Jurkat, Clone E6-1 (cell line): ENCODE measurements at regions not wholly inside any gene's neighbourhood (a gene's known extent, or its start where the extent isn't known, plus 50 kb on each side); places are given as distances from the start of the nearest gene placed in this dataset.

Experiments
- DNase-seq: peaks from one replicate; pipeline ENCODE4 v3.0.0-alpha.2; 2011; ENCODE audit warnings: low read depth, low spot score
- H3K4me3 ChIP-seq: 2 replicates; pipeline ENCODE4 v1.5.1; 2011; ENCODE audit warnings: mild to moderate bottlenecking, low read length, control low read depth, moderate library complexity

DNA sequence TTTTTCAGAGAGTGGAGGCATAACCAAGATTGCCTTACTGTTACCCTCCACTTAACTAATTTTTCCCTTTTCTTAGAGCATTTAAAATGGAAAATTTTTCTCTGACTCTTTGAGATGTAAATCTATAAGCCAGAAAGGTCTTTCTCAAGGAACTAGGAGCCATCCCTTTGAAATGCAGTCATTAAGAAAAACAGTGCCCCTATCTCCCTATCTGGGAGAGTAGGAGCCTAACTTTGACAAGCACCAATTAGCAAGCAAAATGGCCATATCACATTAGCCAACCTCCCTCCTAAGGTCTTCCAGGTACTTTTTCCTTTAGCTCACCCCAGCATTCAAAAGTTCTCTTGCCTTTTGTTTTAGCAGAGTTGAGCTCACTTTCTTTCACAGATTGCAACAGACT, 570.5 kb downstream of the EPHA7 start:
- no peak overlapping the region for H3K4me3 ChIP-seq
- no peak for DNase-seq

DNA sequence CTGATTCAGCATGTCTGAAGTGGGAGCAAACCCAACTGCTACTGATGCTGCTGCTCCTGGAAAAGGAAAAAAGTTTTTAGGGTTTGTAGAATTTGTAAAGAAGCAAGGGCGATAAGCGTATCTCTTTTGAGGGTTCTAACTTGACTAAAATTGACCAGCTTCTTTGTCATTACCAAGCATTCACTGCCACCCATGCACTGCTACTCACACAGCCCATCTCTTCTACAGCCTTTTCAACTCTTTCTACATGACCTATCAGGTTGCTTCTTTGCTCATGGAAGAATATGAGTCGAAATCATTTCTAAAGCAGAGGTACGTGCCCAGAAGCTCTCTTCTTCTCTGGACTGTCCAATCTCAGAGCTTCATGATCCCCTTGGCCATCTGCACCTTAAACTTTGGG, 570.9 kb downstream of the EPHA7 start:
- H3K4me3 ChIP-seq = no peak overlapping the region
- DNase-seq = no peak

DNA sequence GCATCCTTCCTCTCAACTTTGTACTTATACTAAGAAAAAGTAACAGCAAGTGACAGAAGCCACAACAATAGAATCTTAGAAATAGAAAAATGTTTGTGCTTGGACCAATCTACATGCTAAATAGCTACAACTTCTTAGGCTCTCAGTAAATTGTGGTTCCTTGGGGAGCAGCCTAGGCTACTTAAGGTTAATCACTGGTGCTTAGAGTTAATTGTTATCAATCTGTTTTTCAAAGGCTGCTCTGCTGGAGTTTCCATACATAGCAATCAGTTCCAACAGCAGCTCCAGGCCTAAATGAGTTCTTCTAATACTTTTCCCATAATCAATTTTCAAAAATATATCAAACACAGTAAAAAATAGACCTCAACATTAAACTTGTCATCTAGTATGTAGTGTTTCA, 571.4 kb downstream of the EPHA7 start:
- no peak for DNase-seq
- H3K4me3 ChIP-seq = no peak overlapping the region

DNA sequence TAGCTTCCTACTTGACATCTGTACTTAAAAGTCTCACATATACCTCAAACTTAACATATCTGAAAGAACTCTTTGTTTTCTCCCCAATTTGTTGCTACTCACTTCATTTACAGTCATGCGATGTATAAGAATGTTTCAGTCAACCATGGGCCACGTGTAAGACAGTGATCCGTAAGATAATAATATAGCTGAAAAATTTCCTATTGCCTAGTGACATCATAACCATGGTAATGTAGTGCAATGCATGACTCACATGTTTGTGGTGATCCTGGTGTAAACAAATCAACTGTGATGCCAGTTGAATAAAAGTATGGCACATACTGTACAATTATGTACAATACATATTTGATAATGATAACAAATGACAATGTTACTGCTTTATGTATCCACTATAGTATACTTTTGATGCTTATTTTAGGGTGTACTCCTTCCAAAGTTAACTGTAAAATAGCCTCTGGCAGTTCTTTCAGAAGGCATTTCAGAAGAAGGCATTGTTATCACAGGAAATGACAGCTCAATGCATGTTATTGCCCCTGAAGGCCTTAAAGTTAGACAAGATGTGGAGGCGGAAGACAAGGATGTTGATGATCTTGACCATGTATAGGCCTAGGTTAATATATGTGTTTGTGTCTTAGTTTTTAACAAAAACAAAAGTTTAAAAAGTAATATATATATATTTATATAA, 579.0 kb downstream of the EPHA7 start:
- DNase-seq = no peak
- H3K4me3 ChIP-seq = no peak overlapping the region

DNA sequence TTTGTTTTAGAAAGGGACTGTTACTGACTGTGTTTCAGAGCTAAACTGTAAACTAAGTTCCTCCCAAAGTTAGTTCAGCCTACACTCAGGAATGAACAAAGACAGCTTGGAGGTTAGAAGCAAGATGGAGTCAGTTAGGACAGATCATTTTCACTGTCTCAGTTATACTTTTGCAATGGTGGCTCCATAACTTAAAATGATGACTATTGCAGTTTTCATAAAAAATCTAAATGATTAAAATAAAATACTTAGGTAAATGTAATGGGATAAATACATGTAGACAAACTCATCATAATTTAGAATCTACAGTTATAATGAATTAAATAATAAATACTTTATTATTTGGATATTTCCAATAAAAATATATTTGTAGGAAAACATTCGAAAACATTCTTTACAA, 590.6 kb downstream of the EPHA7 start:
- no peak for DNase-seq
- no peak overlapping the region for H3K4me3 ChIP-seq

DNA sequence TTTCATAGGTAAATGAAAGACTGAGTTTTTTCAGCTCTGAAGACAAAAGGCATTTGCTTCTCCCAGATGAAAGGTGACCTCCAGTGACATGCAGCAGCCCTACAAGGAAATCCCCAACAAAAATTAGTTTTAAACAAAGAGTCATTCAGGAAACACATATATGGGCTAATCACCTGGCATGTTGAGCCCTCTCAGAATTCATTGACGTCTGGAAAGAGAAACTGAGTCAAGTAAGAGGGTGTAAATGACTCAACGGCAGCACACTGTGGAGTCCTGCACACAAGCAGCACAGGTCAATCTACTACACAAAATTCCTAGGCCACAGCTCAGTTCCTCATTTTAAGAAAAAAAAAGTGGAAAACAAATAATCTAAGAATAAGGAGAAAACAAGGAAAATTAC, 592.3 kb downstream of the EPHA7 start:
- DNase-seq = no peak
- no peak overlapping the region for H3K4me3 ChIP-seq

DNA sequence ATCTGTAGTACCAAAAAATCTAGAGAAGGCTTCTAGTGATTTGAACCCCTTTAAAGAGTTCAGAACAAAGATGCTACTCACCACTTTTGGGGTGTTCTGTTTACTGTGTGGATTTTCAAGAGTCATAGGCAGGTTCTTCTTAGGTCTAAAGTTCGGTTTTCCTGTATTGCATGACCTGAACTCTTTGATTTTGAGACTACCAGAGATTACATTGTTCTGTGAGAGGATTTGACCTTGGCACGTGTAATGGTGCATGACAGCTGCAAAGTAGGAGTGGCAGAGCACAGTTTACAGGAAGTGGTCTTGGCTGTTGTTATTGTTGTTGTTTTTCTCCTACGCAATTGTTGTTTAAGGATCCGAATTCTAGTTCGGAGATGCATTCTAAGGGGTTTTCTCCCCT, 592.7 kb downstream of the EPHA7 start:
- DNase-seq = no peak
- H3K4me3 ChIP-seq = no peak overlapping the region

DNA sequence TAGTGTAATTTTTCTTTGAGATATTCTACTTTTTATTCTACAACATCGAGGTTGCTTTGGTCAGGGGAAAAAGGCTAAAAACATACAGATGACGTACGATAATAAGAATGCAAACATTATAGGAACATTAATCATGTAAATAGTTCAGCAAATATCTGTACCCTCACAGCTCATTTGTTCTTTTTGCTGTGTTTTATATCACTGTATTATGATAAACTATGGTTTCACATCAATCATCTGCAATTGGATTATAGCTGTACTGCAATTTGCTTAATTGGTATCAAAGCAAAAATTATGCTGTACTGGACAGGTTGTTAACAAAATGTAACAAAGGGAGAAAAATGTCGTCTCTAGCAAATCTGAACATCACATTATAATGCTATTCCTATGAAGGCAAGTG, 597.1 kb downstream of the EPHA7 start:
- DNase-seq = no peak
- no peak overlapping the region for H3K4me3 ChIP-seq

DNA sequence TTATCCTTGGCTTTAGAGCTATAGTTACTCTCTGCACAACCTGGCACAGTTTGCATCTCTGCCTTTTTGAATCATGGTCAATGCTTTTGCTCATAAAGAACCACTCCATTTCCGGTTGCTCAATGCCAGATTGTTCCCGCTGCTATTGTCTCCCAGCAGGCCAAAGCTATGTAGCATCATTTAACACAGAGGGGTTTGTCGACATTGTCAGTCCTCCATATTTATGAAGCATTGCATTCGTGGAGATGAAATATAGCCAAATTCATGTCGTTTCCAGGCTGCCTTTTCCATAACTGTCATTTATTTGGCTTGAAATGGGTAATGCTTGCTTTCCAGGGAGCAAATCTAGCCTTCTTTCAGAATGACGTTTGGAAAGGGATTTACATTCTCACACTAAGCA, 598.8 kb downstream of the EPHA7 start:
- DNase-seq = no peak
- no peak overlapping the region for H3K4me3 ChIP-seq

DNA sequence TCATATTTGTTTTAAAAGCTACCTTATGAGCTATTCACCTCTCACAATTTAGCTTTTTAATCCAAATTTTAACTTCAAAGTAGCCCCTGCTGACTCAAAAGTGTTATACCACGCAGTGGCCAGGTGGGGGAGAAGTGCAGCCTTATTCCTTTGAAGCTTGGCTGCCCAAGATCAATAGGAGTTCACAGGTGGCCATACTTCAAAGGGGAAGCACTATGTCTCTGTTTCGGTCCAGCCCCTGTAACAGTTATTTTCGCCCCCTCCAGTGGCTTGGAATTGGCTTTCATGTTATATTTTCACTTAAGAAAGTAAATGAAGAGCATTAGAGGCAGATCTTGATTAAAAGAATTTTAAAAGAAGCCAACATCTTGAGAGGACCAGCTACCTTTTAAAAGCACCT, 608.4 kb downstream of the EPHA7 start:
- H3K4me3 ChIP-seq = no peak overlapping the region
- DNase-seq = peak; percentile 55

DNA sequence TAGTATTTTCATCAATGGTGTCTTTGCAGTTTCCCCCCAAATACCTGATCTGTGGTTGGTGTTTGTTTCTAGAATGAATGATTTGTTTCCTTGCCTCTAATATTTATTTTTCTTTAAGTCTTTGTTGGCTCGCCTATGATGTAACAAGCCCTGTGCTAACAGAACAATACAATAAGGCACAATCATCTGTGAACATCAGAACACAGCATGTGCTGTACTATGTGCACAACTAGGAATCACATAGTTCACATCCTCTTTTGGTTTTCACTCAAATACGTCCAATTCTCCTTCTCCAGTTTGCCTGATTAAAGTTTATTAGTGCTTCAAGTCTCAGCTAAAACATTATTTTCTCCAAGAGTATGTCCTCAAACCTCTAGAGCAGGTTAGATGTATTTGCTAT, 613.1 kb downstream of the EPHA7 start:
- no peak for DNase-seq
- no peak overlapping the region for H3K4me3 ChIP-seq

DNA sequence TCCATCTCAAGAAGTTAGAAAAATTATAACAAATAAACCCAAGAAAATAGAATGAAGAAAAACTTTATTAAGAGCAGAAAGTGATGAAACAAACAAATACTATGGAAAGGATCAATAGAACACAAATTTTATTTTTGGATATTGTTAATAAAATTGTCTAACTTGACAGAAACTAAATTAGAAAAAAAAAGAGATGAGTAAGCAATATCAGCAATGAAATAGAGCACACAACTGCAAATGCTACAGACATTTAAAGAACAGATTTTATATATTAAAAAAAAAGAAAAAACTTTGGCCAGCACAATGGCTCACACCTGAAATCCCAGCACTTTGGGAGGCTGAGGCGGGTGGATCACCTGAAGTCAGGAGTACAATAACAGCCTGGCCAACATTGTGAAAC, 628.0 kb downstream of the EPHA7 start:
- H3K4me3 ChIP-seq = no peak overlapping the region
- DNase-seq = no peak

DNA sequence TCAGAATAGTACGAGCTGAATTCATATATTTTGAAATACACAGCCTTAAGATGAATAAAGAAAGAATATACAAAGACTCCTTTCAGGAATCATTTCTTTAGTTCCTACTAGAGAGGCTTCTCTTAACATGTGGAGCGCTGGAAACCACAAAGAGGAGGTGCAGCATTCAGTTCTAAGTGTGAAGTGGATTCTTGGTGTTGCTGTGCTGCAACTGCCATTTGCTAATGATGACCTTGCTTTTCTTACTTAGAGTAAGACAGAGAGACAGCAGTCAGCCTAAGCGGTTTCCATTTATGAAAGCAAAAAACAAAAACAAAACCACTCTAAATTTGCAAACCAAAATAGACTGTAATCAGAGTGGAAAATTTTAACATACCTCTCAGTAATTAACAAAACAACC, 629.0 kb downstream of the EPHA7 start:
- DNase-seq = no peak

DNA sequence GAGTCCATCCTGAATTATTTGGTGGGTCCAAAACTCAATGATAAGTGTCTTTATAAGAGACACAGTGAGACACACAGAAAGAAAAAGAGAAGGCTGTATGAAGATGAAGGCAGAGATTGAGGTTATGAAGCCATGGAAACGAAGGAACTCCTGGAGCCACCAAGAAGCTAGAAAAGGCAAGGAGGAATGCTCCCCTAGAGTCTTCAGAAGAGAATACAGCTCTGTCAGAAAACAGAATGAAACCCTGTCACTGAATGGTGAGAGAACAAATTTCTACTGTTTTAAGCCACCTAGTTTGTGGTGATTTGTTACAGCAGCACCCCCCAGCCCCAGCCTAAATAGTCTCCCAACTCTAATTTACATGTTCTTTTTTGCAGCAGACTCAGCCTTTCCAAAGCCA, 635.1 kb downstream of the EPHA7 start:
- no peak for DNase-seq
- H3K4me3 ChIP-seq = no peak overlapping the region

More for the DNA sequence above, 629.0 kb downstream of the EPHA7 start:
- no peak overlapping the region for H3K4me3 ChIP-seq

DNA sequence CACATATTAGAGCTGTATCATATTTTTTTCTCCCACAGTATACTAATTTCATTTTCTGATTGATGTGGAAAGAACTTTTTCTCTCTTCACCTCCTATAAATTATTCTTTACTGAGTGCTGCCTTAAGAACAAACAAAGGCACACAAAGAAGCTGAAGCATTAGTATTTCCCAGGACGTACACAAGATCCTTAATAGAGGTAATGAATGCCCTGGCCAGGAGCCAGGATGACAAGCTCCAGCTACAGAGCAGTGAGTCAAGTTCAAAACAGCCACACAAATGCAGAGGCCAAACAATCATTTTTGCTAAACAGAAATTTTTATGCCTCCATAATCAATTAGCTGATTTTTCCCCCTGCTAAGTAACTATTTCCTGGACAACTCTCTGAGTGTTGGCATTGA, 639.6 kb downstream of the EPHA7 start:
- DNase-seq = no peak
- no peak overlapping the region for H3K4me3 ChIP-seq

DNA sequence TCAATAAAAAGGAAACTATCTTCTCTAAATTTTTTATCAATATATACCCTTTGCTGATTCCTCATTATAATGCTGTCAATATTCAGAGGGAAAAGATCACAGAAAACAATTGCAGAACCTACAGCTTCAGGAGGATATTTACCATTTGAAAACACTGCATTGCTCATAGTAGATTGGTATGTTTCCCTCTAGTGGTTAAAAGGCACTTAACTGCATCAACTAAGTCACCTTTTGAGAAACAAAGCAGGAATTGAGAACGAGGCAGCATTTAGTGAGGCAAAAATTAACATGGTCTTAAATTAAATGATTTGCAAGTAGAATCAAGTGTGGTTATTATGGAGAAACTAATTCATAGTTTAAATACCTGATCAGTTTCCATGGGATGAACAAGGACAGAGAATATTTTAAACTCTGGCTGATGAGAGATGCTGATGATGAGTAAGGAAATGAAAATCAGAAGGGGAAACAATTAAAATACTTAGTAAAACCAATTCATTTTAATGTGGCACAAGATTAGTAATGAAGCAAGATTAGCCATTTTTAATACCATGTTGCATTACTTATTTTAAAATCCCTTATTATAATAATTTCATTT, 642.1 kb downstream of the EPHA7 start:
- peak; percentile 20 for DNase-seq
- H3K4me3 ChIP-seq = no peak overlapping the region

DNA sequence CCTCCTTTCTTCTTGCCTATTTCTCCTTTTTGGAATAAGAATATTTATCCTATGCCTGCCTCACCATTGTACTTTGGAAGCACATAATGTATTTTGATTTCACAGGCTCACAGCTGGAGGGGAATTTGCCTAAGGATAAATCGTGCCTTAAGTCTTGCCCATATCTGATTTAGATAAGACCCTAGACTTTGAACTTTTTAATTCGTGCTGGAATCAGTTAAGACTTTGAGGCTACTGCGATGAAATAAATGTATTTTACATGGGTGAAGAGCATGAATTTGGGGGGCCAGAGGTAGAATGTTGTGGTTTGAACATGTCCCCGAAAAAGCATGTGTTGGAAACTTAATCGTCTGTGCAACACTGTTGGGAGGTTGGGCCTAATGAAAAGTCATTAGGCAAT, 648.8 kb downstream of the EPHA7 start:
- no peak overlapping the region for H3K4me3 ChIP-seq
- no peak for DNase-seq

DNA sequence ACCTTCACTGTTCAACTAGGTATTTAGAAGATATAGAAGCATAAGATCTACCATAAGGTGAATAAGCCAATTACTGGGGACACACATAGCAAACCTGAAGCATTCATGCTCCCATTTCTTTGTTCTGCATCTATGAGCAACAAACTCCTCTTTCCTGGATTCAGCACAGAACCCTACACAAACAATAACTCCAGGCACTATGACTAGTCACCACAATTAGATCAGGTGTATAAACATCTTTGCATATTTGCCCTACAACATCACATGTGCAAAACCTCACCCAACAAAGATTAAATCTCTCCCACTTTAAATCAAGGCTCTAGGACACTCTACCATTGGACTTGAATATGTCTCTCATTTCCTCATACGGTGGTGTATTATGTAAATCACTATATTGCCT, 652.3 kb downstream of the EPHA7 start:
- DNase-seq = no peak

DNA sequence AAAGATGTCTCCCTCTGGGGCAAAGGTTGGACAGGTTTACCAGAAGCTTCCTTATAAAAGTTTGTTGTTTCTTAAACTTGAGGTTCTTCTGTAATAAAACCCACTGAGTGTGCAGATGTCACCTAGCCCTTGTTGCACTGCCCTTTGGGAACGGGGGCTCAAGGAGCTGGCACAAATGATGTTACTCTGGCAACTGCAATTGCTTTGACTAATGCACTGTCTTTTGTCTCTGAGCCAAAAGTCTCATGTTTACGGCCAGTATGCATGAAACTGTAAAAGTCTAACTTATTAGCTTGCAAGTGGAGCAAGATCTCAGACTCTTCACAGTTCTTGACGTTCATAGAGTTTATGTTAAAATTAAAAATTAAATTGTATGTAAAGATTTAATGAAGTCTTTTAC, 655.7 kb downstream of the EPHA7 start:
- H3K4me3 ChIP-seq = no peak overlapping the region
- DNase-seq = no peak

More for the DNA sequence above, 652.3 kb downstream of the EPHA7 start:
- no peak overlapping the region for H3K4me3 ChIP-seq

DNA sequence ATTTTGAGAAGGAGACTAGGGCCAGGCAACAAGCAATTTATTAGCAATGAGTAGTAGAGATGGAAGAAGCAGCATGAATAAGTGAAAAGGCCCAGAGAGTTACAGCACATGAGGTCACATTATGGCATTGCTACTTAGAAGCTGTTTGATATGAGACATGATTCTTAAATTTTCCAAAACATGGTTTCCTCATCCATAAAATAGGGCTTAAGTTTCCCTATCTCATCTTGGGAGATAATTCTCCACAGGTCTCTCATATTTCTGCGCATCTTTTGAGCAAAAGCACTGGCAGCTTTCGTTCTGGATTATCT, 656.1 kb downstream of the EPHA7 start:
- H3K4me3 ChIP-seq = no peak overlapping the region
- DNase-seq = no peak

DNA sequence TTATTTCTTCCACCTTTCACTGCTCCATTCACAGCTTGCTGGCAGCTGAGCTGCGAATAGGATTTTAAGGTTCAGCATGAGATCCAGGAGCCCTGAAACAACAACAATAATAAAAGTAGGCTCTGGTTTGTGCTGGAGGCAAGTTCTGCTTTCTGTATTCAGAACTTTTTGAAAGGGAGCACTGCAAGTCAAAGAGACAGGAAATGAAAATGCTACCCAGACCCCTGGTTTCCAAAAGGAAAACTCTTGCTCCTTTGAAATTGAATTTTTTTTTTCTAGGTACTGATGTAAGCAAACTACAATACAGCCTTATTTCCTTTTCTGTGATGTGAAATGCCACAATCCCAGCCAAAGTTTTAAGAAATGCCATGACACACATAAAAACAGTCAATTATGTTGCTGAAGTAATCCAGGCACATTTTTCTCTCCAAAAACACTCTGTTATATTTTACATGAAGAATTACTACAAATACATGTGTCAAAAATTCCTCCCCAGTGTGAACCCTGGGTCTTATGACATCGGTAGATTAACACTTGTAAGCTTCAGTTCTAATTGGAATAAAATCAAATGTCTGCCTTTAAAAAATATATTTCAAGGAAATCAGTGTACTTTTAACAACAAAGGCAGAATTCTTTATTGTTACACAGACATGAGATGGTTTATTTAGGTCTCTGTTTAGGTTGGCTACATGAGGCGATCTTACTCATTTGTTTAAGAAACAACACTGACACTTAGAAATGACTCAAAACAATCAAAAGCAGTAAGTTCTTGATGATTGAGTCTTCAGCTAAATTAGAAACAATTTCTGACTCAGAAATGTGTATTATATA, 656.7 kb downstream of the EPHA7 start:
- H3K4me3 ChIP-seq = no peak overlapping the region
- DNase-seq = no peak
